Cardiac fibroblast (primary cell): ENCODE measurements at regions not wholly inside any gene's neighbourhood (a gene's known extent, or its start where the extent isn't known, plus 50 kb on each side); places are given as distances from the start of the nearest gene placed in this dataset.

Source experiments
- DNase-seq, 2 donors: peaks; one replicate each; pipeline versions ENCODE4 v3.0.0 to v3.0.0-alpha.2; 2010; ENCODE audit warnings: low read depth in 2 of 2
- H3K4me3 ChIP-seq, 2 donors: replicated peaks in 1 of 2; 1 replicate in 1 of 2; 2 replicates in 1 of 2; pipeline ENCODE4 v1.5.1; 2011; ENCODE audit warnings: low read depth in 2 of 2, low read length in 2 of 2, mild to moderate bottlenecking in 2 of 2, moderate library complexity in 1 of 2
- CTCF ChIP-seq: IDR thresholded peaks from one replicate; pipeline ENCODE4 v1.5.1; 2011; ENCODE audit warnings: low read depth, mild to moderate bottlenecking, low read length, inconsistent platforms

GRCh38 chr10:118950190-118950680 lies 79.3 kb upstream of the NANOS1 start:
- peak; percentile 47 to 48 for DNase-seq
- no peak overlapping the region for H3K4me3 ChIP-seq
- TF ChIP-seq CTCF, result no peak

GRCh38 chr10:118950997-118951637 lies 78.4 kb upstream of the NANOS1 start:
- DNase-seq, result no peak
- no peak overlapping the region for H3K4me3 ChIP-seq
- no peak for TF ChIP-seq CTCF

GRCh38 chr10:118952493-118953295 lies 76.8 kb upstream of the NANOS1 start:
- H3K4me3 ChIP-seq, result no peak overlapping the region

GRCh38 chr10:118953598-118954393 lies 75.7 kb upstream of the NANOS1 start:
- no peak for TF ChIP-seq CTCF
- H3K4me3 ChIP-seq, result no peak overlapping the region
- no peak for DNase-seq

More at GRCh38 chr10:118952493-118953295, 76.8 kb upstream of the NANOS1 start:
- TF ChIP-seq CTCF, result no peak
- no peak for DNase-seq

GRCh38 chr10:118955531-118955930 lies 74.0 kb upstream of the NANOS1 start:
- no peak for TF ChIP-seq CTCF
- DNase-seq, result no peak

GRCh38 chr10:118955951-118956801 lies 73.3 kb upstream of the NANOS1 start:
- no peak for TF ChIP-seq CTCF
- peak in 1 of 2 donors; percentile 21 for DNase-seq
- H3K4me3 ChIP-seq, result no peak overlapping the region

More at GRCh38 chr10:118955531-118955930, 74.0 kb upstream of the NANOS1 start:
- no peak overlapping the region for H3K4me3 ChIP-seq
